GM18858 (cell line): ENCODE measurements at regions not wholly inside any gene's neighbourhood (a gene's known extent, or its start where the extent isn't known, plus 50 kb on each side); places are given as distances from the start of the nearest gene placed in this dataset.
"Not testable (repeated sequence)": the region's sequence is repeated elsewhere in the genome, so short reads cannot be mapped to it uniquely, and the experiment has no call there.

Experiments used
- ATAC-seq: cut with Tn5 transposase; IDR thresholded peaks from one replicate; pipeline ENCODE4 v1.9.1; 2021; ENCODE audit not compliant: unreplicated experiment

GRCh38 chr16:85448557-85449190 lies 164.4 kb upstream of the GSE1 start:
- no peak for ATAC-seq

GRCh38 chr16:85449191-85449884 lies 163.8 kb upstream of the GSE1 start:
- no peak for ATAC-seq

GRCh38 chr16:85449885-85450245 lies 163.3 kb upstream of the GSE1 start:
- no peak for ATAC-seq

GRCh38 chr16:85451142-85451541 lies 162.0 kb upstream of the GSE1 start:
- ATAC-seq: not testable (repeated sequence)

- no peak for ATAC-seq
Measured at GRCh38 chr16:85451641-85452363, 161.3 kb upstream of the GSE1 start.

- ATAC-seq: no peak
Measured at GRCh38 chr16:85452364-85453193, 160.5 kb upstream of the GSE1 start.

GRCh38 chr16:85453194-85453678 lies 159.9 kb upstream of the GSE1 start:
- ATAC-seq: no peak

- ATAC-seq: no peak
Measured at GRCh38 chr16:85453703-85454102, 159.4 kb upstream of the GSE1 start.

- no peak for ATAC-seq
Measured at GRCh38 chr16:85454171-85454872, 158.8 kb upstream of the GSE1 start.

GRCh38 chr16:85455534-85455933 lies 157.6 kb upstream of the GSE1 start:
- no peak for ATAC-seq

GRCh38 chr16:85457366-85457765 lies 155.8 kb upstream of the GSE1 start:
- ATAC-seq: no peak

GRCh38 chr16:85458968-85459367 lies 154.2 kb upstream of the GSE1 start:
- no peak for ATAC-seq

GRCh38 chr16:85459529-85460251 lies 153.4 kb upstream of the GSE1 start:
- ATAC-seq: no peak

- no peak for ATAC-seq
Measured at GRCh38 chr16:85460252-85461021, 152.7 kb upstream of the GSE1 start.

- ATAC-seq: no peak
Measured at GRCh38 chr16:85461022-85461813, 151.9 kb upstream of the GSE1 start.

- no peak for ATAC-seq
Measured at GRCh38 chr16:85461814-85462713, 151.1 kb upstream of the GSE1 start.
